ENCODE measurements at regions not wholly inside any gene's neighbourhood (a gene's known extent, or its start where the extent isn't known, plus 50 kb on each side); places are given as distances from the start of the nearest gene placed in this dataset.
"Not testable (repeated sequence)": the region's sequence is repeated elsewhere in the genome, so short reads cannot be mapped to it uniquely, and the experiment has no call there.

DNA sequence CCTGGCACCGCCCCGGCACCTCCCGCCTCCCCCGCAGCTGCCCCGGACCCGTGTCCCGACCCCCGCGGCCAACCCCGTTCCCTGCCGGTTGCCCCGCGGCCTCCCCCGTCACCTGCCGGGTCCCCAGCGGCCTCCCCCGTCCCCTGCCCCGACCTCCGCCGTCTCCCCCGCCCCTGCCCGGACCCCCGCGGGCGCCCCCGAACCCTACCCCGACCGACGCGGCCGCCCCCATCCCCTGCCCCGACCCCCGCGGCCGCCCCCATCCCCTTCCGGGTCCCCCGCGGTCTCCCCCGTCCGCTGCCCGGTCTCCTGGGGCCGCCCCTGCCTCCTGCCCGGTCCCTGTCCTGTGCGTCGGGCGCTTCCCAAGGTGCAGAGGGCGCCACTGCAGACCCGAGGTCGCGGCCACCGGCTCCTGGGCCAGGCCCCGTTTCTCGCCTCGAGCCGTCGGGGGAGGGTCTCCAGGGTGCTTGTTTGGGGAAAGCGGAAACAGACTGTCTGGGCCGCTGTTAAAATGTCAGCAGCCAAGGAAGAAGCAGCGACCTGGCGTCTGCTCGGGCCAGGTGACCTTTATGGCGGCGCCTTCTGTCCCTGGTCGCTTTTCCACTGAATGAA is 51.6 kb upstream of the APOD start:
- DNase-seq (ENCODE audit: low read depth in 2 of 2, low spot score in 1 of 2), result not testable (repeated sequence)

DNA sequence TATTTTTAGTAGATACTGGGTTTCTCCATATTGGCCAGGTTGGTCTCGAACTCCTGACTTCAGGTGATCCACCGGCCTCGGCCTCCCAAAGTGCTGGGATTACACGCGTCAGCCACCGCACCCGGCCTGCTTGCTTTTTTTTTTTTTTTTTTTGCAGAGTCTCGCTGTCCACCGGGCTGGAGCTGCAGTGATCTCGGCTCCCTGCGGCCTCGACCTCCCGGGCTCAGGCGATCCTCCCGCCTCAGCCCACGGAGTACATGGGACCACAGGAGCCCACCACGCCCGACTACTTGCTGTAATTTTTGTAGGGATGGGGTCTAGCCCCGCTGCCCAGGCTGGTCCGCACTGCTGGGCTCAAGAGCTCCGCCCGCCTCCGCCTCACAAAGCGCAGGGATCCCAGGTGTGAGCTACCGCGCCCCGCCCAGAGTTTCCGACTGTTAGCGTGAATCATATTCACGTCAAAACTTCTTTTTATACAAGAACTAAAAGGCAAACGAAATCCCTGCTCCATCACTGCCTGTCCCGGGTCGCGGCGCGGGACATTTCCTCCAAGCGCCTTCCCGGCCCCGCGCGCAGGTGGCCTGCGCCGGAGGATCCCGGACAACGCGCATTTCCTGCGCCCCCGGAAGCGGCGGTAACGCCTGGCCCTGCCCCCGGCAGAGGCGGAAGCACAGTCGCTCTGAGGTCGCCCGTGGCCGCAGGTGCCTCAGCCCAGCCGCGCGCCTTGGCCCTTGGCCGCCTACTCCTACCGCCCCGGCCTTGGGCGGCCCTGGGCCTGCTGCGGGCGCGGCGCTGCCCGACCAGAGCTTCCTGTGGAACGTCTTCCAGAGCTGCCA is 50.9 kb upstream of the APOD start:
- DNase-seq (ENCODE audit: low read depth in 2 of 2, low spot score in 1 of 2), result peak in 1 of 2 donors; percentile 47

All from stimulated activated CD8-positive, alpha-beta memory T cell treated with anti-CD3 and anti-CD28 coated beads, Interleukin-4, amount 100 ng/mL, for 4 hours (primary cell).